PC-9 (cell line): ENCODE measurements at regions not wholly inside any gene's neighbourhood (a gene's known extent, or its start where the extent isn't known, plus 50 kb on each side); places are given as distances from the start of the nearest gene placed in this dataset.

Experiments
- BruUV-seq: library from RNA; stranded (reverse); fragments of 400-500 nt; replicated peaks from 2 replicates; lab custom pipeline; 2021; lab: Mats Ljungman, UMichigan
- CTCF ChIA-PET: fragments of 300-600 bp; sonication (Branson Sonifier 250); formaldehyde crosslinking; loops from one replicate; lab custom pipeline; 2022; ENCODE audit warnings: antibody characterized with exemption; lab: Charles Lee
- POLR2A ChIA-PET: fragments of 300-600 bp; sonication (Branson Sonifier 250); formaldehyde crosslinking; loops from one replicate; lab custom pipeline; 2022; ENCODE audit warnings: antibody characterized with exemption; ENCODE audit not compliant: unreplicated experiment; lab: Charles Lee
- DNase-seq, 2 experiments: peaks; one replicate each; pipeline versions ENCODE4 v3.0.0 to v3.0.0-alpha.2; 2015 to 2022; ENCODE audit warnings: mixed read lengths in 1 of 2
- H2AFZ ChIP-seq: fragments of 200-600 bp; sonication (generic); 2 replicates; pipeline ENCODE4 v1.8.1; 2017; ENCODE audit warnings: antibody characterized with exemption
- H3F3A ChIP-seq: fragments of 200-600 bp; sonication (generic); 2 replicates; pipeline ENCODE4 v1.8.1; 2017; ENCODE audit warnings: antibody characterized with exemption, mild to moderate bottlenecking, low read depth; ENCODE audit not compliant: insufficient read depth
- H3K27ac ChIP-seq: fragments of 200-600 bp; sonication (generic); 2 replicates; pipeline ENCODE4 v1.6.1; 2016; ENCODE audit warnings: mixed run types
- H3K27me3 ChIP-seq: fragments of 200-600 bp; sonication (generic); 2 replicates; pipeline ENCODE4 v1.6.1; 2016; ENCODE audit warnings: low read depth, mixed run types; ENCODE audit not compliant: insufficient read depth
- H3K36me3 ChIP-seq: fragments of 200-600 bp; sonication (generic); 2 replicates; pipeline ENCODE4 v1.6.1; 2016; ENCODE audit warnings: low read depth, mixed run types
- H3K4me1 ChIP-seq: fragments of 200-600 bp; sonication (generic); replicated peaks from 2 replicates; pipeline ENCODE4 v1.6.1; 2016; ENCODE audit warnings: mixed run types; ENCODE audit not compliant: insufficient read depth
- H3K4me2 ChIP-seq: fragments of 200-600 bp; sonication (generic); 2 replicates; pipeline ENCODE4 v1.6.1; 2017; ENCODE audit warnings: mixed run types
- H3K4me3 ChIP-seq: fragments of 200-600 bp; sonication (generic); 2 replicates; pipeline ENCODE4 v1.6.1; 2016; ENCODE audit warnings: mixed run types
- H3K79me2 ChIP-seq: fragments of 200-600 bp; sonication (generic); 2 replicates; pipeline ENCODE4 v1.6.1; 2017; ENCODE audit warnings: low read depth, mixed run types
- H3K9me2 ChIP-seq: fragments of 200-600 bp; sonication (generic); 2 replicates; pipeline ENCODE4 v1.8.1; 2017; ENCODE audit warnings: mild to moderate bottlenecking; ENCODE audit not compliant: insufficient read depth
- H3K9me3 ChIP-seq: fragments of 200-600 bp; sonication (generic); 2 replicates; pipeline ENCODE4 v1.8.1; 2016; ENCODE audit warnings: low read depth; ENCODE audit not compliant: insufficient read depth
- H4K20me1 ChIP-seq: fragments of 200-600 bp; sonication (generic); 2 replicates; pipeline ENCODE4 v1.8.1; 2017; ENCODE audit not compliant: insufficient read depth
- CTCF ChIP-seq: fragments of 200-600 bp; sonication (generic); conservative IDR thresholded peaks from 2 replicates; pipeline ENCODE4 v1.6.1; 2017; ENCODE audit warnings: mixed run types, antibody characterized with exemption, mild to moderate bottlenecking, moderate library complexity
- EZH2 ChIP-seq: fragments of 200-600 bp; sonication (generic); IDR thresholded peaks from 2 replicates; pipeline ENCODE4 v1.8.0; 2017; ENCODE audit warnings: antibody characterized with exemption, low read depth
- intact Hi-C: fragments of 100-400 bp; cut with micrococcal nuclease; formaldehyde crosslinking; loops from one replicate; pipeline ENCODE4 v1.10.0; 2022; ENCODE audit not compliant: unreplicated experiment

GRCh38 chr12:24759155-24759554 lies 189.7 kb downstream of the BCAT1 start:
- TF ChIP-seq EZH2, result no peak
- TF ChIP-seq CTCF, result no peak
- H3K9me3 ChIP-seq, result no peaks in the 10 kb centered on the region
- no peaks in the 10 kb centered on the region for H3K9me2 ChIP-seq
- H3K27me3 ChIP-seq, result peaks cover 8% of the 10 kb centered on the region; the same call in 1 of the 2 replicates
- POLR2A ChIA-PET, result no interaction called here
- intact Hi-C loops, result no loop called here
- no peak overlapping the region for H3K27ac ChIP-seq
- H3K4me1 ChIP-seq, result no peaks in the 10 kb centered on the region
- no peak overlapping the region for H3K4me2 ChIP-seq
- no peaks in the 10 kb centered on the region for H3K79me2 ChIP-seq
- no peak overlapping the region for H3K4me3 ChIP-seq
- H4K20me1 ChIP-seq, result no peaks in the 10 kb centered on the region
- CTCF ChIA-PET, result no interaction called here
- DNase-seq, result no peak
- H3K36me3 ChIP-seq, result no peaks in the 10 kb centered on the region
- no TSS peak for BruUV-seq
- H3F3A ChIP-seq, result no peaks in the 10 kb centered on the region
- no peak overlapping the region for H2AFZ ChIP-seq

- DNase-seq, result no peak
- H3K4me3 ChIP-seq, result no peak overlapping the region
- H3K79me2 ChIP-seq, result no peaks in the 10 kb centered on the region
- H4K20me1 ChIP-seq, result no peaks in the 10 kb centered on the region
- intact Hi-C loops, result no loop called here
- no peaks in the 10 kb centered on the region for H3K9me3 ChIP-seq
- no peaks in the 10 kb centered on the region for H3K36me3 ChIP-seq
- H3K4me1 ChIP-seq, result no peaks in the 10 kb centered on the region
- no peak overlapping the region for H3K27ac ChIP-seq
- no peaks in the 10 kb centered on the region; the same call in 1 of the 2 replicates for H3K27me3 ChIP-seq
- no peaks in the 10 kb centered on the region for H3K9me2 ChIP-seq
- no peak overlapping the region for H3K4me2 ChIP-seq
- no peaks in the 10 kb centered on the region for H3F3A ChIP-seq
- no TSS peak for BruUV-seq
- TF ChIP-seq CTCF (no peak), EZH2 (no peak)
- CTCF ChIA-PET, result no interaction called here
- no peak overlapping the region for H2AFZ ChIP-seq
- POLR2A ChIA-PET, result no interaction called here
Observed at GRCh38 chr12:24756479-24757024, 192.3 kb downstream of the BCAT1 start.

GRCh38 chr12:24754690-24755638 lies 193.9 kb downstream of the BCAT1 start:
- Histone ChIP-seq H3K27ac (no peak overlapping the region), H3K27me3 (no peaks in the 10 kb centered on the region; the same call in 1 of the 2 replicates), H3K36me3 (no peaks in the 10 kb centered on the region), H3K9me3 (no peaks in the 10 kb centered on the region), H3K9me2 (no peaks in the 10 kb centered on the region), H3K79me2 (no peaks in the 10 kb centered on the region), H4K20me1 (no peaks in the 10 kb centered on the region), H3K4me2 (no peak overlapping the region), H3F3A (no peaks in the 10 kb centered on the region), H2AFZ (no peak overlapping the region), H3K4me1 (no peaks in the 10 kb centered on the region), H3K4me3 (no peak overlapping the region)
- TF ChIP-seq CTCF, result no peak
- no peak for TF ChIP-seq EZH2
- BruUV-seq, result no TSS peak
- CTCF ChIA-PET, result no interaction called here
- DNase-seq, result no peak
- intact Hi-C loops, result no loop called here
- POLR2A ChIA-PET, result no interaction called here
